ENCODE measurements at regions not wholly inside any gene's neighbourhood (a gene's known extent, or its start where the extent isn't known, plus 50 kb on each side); places are given as distances from the start of the nearest gene placed in this dataset.
"Not testable (repeated sequence)": the region's sequence is repeated elsewhere in the genome, so short reads cannot be mapped to it uniquely, and the experiment has no call there.

- no peak for DNase-seq
Observed at GRCh38 chr11:134978388-134979088, 566.5 kb upstream of the B3GAT1 start.

GRCh38 chr11:134976551-134976950, 564.5 kb upstream of the B3GAT1 start:
- peak; percentile 25 for DNase-seq

- DNase-seq = peak; percentile 13
Observed at GRCh38 chr11:134975866-134976376, 563.9 kb upstream of the B3GAT1 start.

- DNase-seq = peak; percentile 23
Observed at GRCh38 chr11:134973801-134974200, 561.8 kb upstream of the B3GAT1 start.

- DNase-seq = peak; percentile 12
Observed at GRCh38 chr11:134971381-134971780, 559.3 kb upstream of the B3GAT1 start.

GRCh38 chr11:134967746-134968145, 555.7 kb upstream of the B3GAT1 start:
- DNase-seq = no peak

GRCh38 chr11:134961386-134961785, 549.3 kb upstream of the B3GAT1 start:
- DNase-seq = peak; percentile 13

GRCh38 chr11:134958870-134959269, 546.8 kb upstream of the B3GAT1 start:
- no peak for DNase-seq

- no peak for DNase-seq
Observed at GRCh38 chr11:134958336-134958640, 546.2 kb upstream of the B3GAT1 start.

GRCh38 chr11:134957540-134958335, 545.7 kb upstream of the B3GAT1 start:
- DNase-seq = no peak

GRCh38 chr11:134956450-134957210, 544.6 kb upstream of the B3GAT1 start:
- no peak for DNase-seq

- not testable (repeated sequence) for DNase-seq
Observed at GRCh38 chr11:134955970-134956369, 543.9 kb upstream of the B3GAT1 start.

- DNase-seq = no peak
Observed at GRCh38 chr11:134955281-134955680, 543.2 kb upstream of the B3GAT1 start.

- not testable (repeated sequence) for DNase-seq
Observed at GRCh38 chr11:134954456-134954855, 542.4 kb upstream of the B3GAT1 start.

GRCh38 chr11:134953417-134953970, 541.5 kb upstream of the B3GAT1 start:
- DNase-seq = not testable (repeated sequence)

- peak; percentile 79 for DNase-seq
Observed at GRCh38 chr11:134951305-134951700, 539.3 kb upstream of the B3GAT1 start.

- DNase-seq = peak; percentile 81
Observed at GRCh38 chr11:134950692-134951304, 538.8 kb upstream of the B3GAT1 start.

- peak; percentile 85 for DNase-seq
Observed at GRCh38 chr11:134949121-134950090, 537.4 kb upstream of the B3GAT1 start.

GRCh38 chr11:134947556-134947955, 535.5 kb upstream of the B3GAT1 start:
- no peak for DNase-seq

- peak; percentile 84 for DNase-seq
Observed at GRCh38 chr11:134945993-134946392, 534.0 kb upstream of the B3GAT1 start.

- DNase-seq = no peak
Observed at GRCh38 chr11:134944986-134945385, 532.9 kb upstream of the B3GAT1 start.
